ENCODE measurements at regions not wholly inside any gene's neighbourhood (a gene's known extent, or its start where the extent isn't known, plus 50 kb on each side); places are given as distances from the start of the nearest gene placed in this dataset.

DNA sequence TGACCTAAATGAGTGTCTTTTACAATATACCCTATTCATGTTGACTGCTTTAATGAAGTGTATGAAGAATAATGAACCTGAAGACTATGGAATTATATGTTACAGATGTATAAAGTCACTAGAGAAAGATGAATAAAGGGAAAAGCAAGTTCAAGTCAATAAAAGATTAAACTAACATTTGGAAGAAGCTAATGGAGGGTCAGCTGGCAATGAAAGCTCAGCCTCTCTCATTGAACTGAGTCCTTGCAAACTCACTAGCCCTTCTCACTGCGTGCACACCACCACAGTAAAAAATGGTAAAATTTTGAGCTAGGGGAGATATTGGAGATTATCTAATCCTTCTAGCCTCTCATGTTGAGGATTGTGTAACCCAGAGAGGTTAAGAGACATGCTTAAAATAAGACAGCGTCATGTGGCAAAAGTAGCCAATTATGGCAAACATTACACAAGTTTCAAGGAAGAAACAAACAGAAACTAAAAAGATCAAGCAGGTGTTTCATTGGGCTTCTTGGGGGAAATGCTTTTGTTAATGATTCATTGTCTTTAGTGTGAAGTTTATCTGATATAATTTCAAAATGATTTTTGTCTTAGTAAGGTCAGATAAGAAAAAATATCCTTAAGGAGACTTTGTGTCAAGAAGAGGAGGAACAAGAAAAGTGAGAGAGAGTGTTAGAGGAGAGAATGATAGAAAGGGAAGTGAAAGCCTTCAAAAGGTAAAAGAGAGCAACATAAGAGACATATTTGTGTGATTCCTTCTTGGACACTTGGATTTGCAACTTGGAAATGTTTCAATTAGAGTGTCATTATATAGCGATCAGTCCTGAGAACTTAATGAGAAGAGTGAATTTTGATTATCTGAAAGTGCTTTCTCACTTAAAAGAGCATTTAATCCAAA, 893.7 kb upstream of the FAM98A start:
- no peak for DNase-seq

DNA sequence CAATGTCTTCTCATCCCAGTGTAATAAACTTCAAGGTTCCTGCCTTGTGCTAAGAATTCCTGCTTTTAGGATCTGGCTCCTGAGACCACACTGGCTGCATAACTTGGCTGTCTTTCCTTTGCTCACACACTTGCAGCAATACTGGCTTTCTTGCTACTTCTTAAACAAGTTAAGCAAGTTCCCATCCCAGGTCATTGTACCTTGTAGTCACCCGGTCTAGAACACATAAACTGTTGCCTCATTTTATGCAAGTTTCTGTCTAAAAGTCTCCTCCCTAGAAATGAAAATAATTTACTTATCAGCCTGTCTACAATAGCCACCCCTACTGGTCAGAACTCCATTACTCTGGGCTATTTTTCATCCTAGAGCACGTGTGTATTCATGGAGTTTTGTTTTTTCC, 887.9 kb upstream of the FAM98A start:
- DNase-seq = no peak

DNA sequence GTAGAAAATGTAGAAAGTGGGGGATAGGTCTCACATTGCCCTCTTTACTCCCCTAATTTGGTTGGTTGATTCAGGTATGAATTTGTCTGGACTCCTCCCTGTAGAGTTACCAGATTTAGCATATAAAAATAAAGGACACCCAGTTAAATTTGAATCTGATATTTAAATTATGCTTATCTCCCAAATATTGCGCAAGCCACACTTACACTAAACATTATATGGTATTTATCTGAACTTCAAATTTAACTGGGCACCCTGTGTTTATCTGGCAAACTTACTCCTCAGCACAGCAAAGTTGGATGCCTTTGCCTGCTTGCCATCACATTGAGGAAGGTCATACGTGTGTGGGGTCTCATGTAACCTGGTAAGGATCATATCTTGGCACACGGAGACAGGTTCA, 882.4 kb upstream of the FAM98A start:
- no peak for DNase-seq

DNA sequence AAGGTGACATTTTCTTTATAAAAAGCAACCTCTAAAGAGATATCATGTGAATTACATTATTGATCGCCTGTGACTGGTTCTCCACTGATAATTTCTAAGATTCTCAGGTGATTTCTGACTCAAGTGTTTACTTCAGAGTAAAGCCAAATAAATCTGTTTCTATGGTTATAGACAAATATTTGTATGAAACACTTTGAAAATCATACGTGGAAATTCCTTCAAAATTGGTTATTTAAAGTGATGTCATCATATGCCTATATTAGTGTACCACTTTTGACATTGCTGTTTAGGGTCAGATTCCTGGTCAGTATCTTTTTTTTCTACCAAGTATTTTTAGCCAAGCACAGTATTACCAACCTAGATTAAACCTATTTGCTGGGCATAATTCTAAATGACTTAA, 881.3 kb upstream of the FAM98A start:
- DNase-seq = no peak

DNA sequence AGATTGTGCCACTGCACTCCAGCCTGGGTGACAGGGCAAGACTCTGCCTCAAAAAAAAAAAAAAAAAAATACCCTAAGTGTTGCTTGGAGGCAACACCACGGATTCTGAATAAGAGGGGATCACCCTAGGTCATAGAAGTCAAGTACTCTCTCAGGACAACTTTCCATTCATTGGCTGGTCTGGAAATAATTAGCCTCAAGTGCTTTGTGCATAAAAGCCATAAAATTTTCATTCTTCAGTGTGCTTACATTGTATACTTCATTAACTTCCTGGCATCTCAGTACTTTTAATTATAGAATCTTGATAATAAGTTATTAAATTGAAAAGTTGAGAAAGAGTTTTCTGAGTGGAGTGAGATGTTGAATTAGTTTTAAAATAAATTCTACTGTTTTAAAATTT, 876.1 kb upstream of the FAM98A start:
- no peak for DNase-seq

DNA sequence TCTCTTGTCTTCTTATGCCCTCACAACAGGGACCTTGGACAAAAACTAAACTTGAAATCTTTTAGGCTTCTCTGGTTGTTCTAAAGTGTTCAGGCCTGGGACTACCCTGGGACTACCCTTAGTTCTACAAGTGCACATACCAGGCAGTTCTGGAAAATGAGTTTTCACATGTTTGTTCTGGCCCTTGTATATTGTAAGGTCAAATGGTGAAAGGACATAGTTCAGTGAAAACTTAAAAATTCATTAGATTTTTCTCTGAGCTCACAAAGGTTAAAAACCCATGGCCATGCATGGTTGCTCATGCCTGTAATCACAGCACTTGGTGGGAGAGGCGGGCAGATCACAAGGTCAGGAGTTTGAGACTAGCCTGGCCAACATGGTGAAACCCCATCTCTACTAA, 875.5 kb upstream of the FAM98A start:
- DNase-seq = no peak

DNA sequence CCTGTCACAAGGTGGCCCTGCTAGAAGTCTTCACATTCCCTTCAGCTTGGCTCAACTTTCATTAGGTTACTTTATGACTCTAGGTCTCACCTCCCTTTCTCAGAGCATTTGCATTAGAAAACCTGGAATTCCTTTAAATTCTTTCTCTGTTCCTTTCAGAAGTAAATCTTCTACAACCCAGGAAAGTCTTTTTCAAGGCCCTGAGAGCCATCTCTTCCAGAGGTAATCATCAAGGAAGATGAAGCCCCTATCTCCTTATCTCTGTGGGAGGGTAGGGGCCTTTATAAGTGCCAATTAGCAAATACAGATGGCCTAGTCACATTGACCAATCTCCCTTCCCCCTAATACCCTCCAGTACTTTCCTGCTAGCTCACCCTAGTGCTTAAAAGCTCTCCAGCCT, 848.0 kb upstream of the FAM98A start:
- no peak for DNase-seq

DNA sequence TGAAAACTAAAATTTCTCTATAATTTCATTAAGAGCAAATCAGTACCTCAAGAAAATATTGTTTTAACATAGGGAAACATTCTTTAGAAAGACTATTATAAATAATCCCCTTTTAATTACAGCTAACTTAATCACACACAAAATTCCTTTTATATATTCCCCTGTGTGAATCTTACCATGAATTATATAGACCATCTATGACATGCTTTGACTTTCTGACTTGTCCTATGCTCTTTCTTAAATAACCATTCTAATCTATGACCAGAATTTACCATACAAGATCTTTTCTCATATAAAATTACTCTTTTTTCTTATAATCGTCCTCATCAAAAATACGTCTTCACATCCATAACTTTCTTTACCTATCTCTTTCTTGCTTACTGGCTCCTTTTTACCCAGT, 824.2 kb upstream of the FAM98A start:
- DNase-seq = no peak

DNA sequence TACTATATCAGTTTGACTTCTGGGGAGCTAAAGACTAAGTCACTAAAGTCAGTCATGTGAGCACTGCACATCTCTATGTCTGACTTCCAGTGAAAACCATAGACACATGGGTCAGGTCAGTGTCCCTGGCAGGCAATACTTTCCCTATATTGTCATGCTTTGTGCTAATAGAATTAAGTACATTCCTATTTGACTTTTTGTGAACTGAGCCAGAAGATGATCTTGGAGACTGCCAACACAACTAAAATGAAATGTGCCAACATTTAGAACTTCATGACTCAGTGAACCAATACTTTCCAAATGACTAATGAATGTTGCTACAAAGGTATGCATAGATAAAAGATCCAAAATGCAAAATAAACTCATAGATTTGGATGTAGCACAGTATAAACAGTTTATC, 820.8 kb upstream of the FAM98A start:
- DNase-seq = no peak

DNA sequence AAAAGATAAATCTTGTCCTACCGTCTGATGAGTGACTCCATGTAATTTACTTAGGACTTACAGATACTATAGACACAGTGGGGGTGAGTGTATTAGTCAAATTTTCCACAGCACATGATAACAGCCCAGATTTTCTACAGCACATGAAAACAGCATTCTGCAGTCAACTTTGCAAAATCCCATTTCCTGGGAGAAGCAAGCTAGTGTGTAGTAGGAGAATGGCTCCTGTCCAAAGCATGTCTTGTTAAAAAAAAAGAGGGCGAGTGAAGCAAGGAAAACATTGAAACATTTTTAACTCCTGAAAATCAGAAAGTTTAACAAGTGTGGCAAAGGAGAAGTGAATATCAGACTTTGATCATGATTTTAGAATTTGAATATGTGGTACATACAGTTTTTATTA, 817.8 kb upstream of the FAM98A start:
- no peak for DNase-seq

DNA sequence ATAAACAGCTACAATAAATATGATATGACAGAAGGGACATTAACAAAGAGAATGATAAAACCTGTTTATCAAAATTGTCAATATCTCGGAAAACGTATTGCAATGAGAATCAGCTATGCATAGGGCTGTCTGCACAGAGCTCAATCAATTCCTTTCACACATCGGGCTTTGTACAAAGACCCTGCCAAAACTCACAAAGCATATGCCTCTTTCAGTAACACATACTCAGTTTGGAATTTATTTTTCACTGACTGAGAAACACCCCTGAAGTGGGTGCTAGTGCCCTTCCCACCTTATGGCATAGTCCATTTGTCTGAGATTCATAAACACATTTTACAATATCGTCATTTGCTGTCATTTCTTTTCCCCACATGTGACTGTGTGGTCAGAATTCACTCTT, 815.8 kb upstream of the FAM98A start:
- DNase-seq = no peak

DNA sequence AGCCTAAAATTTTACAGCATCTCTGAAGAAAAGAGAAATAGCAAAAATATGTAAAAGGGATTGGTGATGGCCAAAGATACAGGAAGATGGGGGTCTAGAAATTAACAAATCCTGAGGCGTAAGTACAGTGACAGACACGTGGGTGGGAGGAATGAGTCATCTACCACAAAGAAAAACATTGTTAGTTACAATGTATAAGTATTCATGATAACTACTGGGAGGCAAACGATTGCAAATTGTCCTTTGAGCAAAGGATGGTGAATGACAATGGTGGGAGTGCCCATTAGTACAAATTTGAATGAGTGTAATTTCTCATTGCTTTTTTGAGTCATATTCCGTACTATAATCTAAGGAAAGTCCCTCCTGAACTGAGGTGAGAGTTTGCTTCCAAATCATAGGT, 809.0 kb upstream of the FAM98A start:
- no peak for DNase-seq

DNA sequence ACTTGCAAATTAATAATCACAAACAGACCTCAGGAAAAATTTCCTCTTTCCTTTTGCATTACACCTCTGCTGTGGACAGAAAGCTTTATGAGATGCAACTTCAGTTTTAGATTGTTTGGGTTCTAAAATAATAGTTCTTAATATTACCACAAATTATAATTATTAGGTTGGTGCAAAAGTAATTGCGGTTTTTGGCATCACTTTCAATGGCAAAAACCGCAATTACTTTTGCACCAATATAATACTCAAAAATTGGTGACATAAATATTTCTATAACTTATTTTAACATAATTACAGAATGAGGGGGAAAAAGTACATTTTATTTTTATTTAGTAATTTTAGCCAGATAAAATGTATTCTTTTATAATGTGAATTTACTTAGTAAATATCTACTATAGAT, 804.4 kb upstream of the FAM98A start:
- DNase-seq = no peak

DNA sequence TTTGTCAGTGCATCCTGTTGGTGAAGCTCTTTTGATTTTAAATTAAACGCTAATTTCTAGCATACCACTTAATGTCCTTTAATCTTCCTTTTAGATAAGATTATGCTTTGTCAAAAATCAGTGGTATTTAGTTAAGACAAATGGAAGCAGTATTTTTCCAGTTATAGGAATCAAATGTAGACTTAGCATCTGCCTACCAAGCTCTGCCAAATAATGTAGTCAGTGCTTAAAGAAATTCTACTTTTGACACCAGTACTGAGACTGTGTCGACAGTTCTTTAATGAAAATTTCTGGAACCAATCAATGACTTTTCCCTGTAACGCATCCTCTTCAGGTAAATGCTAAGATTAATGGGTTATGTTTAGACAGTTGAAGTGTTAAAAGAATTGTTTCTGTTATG, 803.3 kb upstream of the FAM98A start:
- DNase-seq = no peak

DNA sequence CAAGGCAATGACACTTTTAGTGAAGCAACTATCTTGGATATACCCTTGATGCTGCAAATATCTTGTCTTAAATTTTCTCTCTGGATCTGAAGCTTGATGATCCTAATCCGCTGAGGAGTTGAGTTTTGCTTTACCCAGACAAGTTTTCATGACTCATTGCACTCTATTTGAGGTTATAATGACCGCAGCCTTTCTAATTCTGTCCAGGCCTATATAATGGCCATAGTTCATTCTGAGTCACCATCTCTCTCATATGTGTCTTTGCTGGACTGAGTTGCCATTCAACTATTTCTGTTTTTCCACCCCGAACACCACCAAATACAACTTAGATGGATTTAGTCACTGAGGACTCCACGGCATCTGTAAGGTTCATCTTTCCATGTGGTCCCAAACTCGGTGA, 802.1 kb upstream of the FAM98A start:
- DNase-seq = no peak

DNA sequence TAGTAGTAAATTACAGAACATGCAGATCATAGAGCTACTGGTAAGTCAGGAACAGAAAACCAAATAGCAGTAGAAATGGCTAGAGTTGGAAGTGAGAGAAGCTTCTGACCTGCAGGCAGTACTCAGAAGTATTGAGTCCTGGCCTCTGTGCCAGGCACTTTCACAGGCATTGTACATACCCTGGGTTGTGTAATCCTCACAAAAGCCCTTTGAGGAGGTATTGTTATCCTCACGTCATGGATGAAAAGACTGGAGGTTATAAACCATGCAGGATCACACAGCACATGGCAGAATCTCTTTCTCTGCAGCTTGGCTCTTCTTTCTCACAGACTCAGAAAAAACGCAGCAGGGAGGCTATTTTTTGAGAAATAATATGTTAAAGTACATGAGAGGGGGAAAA, 789.3 kb upstream of the FAM98A start:
- no peak for DNase-seq

DNA sequence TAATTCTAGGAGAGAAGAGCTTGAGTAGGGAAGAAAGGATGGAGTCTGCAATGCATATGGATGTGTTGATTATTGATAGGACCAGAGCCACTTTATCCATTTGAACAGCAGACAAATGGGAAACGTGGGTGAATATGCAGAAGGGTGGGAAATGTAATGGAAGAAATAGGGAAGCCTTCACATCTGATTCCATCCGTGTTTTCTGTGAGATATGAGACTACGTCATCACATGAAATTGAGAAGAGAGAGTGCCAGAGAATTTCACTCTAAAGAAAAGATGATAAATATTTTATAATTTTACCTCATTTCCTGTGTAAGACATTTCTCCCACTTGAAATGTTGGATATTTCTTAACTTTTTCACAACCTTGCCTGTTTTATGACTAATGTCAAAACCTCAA, 788.4 kb upstream of the FAM98A start:
- no peak for DNase-seq

DNA sequence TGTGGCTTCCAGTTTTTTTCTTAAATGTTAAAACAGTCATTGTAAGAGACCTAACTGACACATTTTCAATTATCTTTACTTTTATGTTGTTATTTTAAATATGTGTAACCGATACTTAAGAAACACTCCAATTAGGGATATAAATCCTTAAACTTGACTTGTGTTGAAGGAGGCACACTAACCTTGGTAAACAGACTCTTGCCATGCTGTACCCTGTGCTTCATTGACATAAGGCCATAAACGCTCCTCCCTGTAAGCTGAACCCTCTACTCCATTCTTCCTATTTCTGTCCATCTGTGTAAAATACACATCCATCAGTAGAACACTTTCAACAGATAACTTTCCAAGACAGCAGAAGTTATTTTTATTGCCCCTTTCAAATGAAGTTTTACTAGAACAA, 780.5 kb upstream of the FAM98A start:
- DNase-seq = no peak

DNA sequence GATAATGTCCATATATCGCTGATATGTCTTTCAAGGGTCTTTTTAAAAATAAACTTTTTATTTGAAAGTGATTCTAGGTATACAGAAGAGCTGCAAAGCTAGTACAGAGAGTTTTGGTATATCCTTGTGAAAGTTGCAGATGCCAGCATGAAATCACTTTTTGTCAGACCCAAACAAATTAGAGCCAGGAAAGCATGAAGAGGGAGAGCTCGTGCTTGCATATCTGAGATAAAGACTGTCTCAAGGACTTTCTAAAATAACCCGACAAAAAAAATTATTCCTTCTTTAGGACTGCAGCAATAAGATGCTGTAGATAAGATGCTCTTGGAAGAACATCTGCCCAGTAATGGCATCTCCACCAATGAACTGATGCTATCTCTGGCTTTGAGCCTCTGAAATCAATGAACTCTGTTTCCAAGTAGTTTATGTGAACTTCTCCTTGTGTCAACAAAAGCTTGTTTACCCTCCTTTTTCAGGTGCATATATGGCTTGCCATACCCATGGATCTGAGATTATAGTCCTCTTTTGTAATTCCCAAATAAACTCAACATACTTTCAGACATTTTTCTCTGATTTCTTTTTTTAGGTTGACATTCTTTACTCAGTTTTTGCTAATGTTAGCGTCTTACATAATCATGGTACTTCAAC, 774.6 kb upstream of the FAM98A start:
- no peak for DNase-seq

DNA sequence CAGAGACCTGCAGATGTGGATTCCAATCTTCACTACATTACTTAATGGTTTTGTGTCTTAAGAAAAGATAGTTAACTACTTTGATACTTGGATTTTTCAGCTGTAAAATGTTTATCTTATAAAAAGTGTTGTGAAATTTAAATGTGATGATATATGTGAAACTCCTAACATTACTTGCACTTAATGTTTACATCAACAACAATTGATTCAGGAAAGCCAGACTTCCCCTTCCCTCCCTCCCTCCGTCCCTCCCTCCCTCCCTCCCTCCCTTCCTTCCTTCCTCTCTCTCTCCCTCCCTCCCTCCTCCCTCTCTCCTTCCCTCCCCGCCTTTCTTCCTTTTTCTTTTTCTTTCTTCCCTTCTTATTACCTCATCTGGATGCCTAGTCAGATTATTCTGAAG, 773.9 kb upstream of the FAM98A start:
- DNase-seq = no peak

DNA sequence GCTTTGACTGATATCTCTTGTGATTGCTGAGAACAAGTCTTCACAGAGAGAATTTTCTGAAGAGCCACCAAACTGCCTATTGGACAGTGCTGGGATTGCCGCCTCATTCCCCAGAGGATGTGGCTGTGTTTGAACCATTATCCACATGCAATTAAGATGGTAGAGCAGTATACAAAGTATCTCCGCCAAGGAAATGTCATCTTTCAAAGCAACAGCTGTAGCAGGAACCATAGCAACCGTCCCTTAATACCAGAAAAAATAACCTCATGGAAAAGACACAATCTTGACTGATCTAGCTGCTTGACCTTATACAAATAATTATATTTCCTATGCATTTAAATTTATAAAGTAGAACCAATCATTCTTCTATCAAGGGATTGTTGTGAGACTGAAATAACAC, 772.6 kb upstream of the FAM98A start:
- DNase-seq = no peak

DNA sequence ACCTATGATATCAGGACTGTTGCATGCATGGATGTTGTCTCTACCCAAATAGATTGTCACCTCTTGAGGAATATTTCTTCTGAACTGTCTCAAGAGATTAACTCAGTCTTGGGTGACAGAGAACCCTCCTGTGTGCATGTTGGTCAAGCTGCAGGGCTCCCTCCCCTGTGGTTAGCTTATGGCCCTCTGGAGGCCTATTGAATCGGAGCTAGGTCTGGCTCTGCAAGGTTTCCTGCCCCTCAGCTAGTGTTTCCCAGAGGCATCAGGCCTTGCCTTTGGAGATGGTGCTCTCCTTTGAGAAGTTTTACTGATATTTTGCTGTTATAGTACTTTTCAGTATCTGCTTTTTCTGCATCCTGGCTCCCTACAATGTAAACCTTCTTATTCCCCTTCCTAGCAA, 769.2 kb upstream of the FAM98A start:
- DNase-seq = no peak

DNA sequence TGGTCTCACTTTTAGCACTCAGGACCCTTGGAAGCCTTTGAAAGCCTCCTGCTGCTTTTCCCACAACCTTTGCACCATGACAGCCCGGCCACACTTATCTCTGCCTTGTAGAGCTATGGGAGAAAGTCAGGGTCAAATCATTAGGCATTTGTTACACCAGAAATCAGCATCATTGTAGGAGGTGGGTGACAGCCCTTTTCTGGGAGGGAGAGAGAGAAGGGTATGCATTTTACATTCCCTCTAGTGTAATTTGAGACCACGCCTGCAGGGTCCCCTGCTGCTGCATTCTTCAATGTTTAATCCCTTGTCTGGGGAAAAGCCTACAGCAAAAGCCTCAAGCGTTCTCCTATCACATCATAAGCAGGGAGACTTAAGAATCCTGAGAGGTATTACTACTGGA, 766.8 kb upstream of the FAM98A start:
- DNase-seq = no peak

DNA sequence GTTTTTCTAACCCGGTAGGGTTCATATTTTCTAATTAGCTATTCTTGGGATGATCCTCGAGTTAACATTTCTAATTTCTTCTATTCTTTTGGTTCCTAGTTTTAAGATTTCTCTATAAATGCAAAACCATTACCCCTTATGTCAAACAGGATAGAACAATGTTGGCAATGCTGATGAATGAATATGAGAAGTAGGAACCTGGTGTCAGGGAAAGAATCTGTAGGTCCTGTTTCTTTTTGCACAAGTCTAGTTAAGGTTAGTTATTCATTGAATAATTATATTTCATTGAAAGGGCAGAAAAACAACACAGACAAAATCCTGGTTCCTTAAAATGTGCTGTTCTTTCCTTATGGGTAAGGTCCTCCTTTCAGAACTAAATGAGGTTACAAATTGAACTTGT, 766.4 kb upstream of the FAM98A start:
- no peak for DNase-seq
